Stimulated activated CD8-positive, alpha-beta memory T cell treated with anti-CD3 and anti-CD28 coated beads, Interleukin-12 subunit alpha, Interleukin-12 subunit beta, amount 100 ng/mL, for 4 hours (primary cell): ENCODE measurements at regions not wholly inside any gene's neighbourhood (a gene's known extent, or its start where the extent isn't known, plus 50 kb on each side); places are given as distances from the start of the nearest gene placed in this dataset.

Source experiments
- DNase-seq: peaks from one replicate; pipeline ENCODE4 v3.0.0-alpha.2; 2020; ENCODE audit warnings: low read depth

- no peak for DNase-seq
Observed at GRCh38 chr20:59376109-59376841, 75.9 kb downstream of the EDN3 start.

- DNase-seq: no peak
Observed at GRCh38 chr20:59376998-59377397, 76.6 kb downstream of the EDN3 start.

- DNase-seq: no peak
Observed at GRCh38 chr20:59377842-59378241, 77.4 kb downstream of the EDN3 start.

- DNase-seq: no peak
Observed at GRCh38 chr20:59378396-59378795, 78.0 kb downstream of the EDN3 start.

GRCh38 chr20:59378966-59379365 is 78.6 kb downstream of the EDN3 start:
- DNase-seq: no peak

GRCh38 chr20:59381689-59382088 is 81.3 kb downstream of the EDN3 start:
- DNase-seq: no peak

GRCh38 chr20:59382157-59382725 is 81.8 kb downstream of the EDN3 start:
- DNase-seq: no peak

- DNase-seq: no peak
Observed at GRCh38 chr20:59382907-59383306, 82.5 kb downstream of the EDN3 start.

- DNase-seq: no peak
Observed at GRCh38 chr20:59385038-59385437, 84.6 kb downstream of the EDN3 start.

GRCh38 chr20:59385480-59385879 is 85.1 kb downstream of the EDN3 start:
- DNase-seq: no peak

- no peak for DNase-seq
Observed at GRCh38 chr20:59386809-59387208, 86.4 kb downstream of the EDN3 start.

GRCh38 chr20:59387891-59388290 is 87.5 kb downstream of the EDN3 start:
- no peak for DNase-seq

- no peak for DNase-seq
Observed at GRCh38 chr20:59388402-59388801, 88.0 kb downstream of the EDN3 start.

GRCh38 chr20:59390437-59390836 is 90.0 kb downstream of the EDN3 start:
- DNase-seq: no peak

GRCh38 chr20:59391975-59392374 is 91.6 kb downstream of the EDN3 start:
- no peak for DNase-seq

- DNase-seq: no peak
Observed at GRCh38 chr20:59392736-59393135, 92.3 kb downstream of the EDN3 start.

GRCh38 chr20:59393142-59393541 is 92.7 kb downstream of the EDN3 start:
- DNase-seq: no peak

GRCh38 chr20:59395729-59396128 is 95.3 kb downstream of the EDN3 start:
- DNase-seq: no peak

GRCh38 chr20:59398537-59399205 is 98.3 kb downstream of the EDN3 start:
- no peak for DNase-seq

GRCh38 chr20:59399426-59400099 is 99.2 kb downstream of the EDN3 start:
- DNase-seq: no peak

- no peak for DNase-seq
Observed at GRCh38 chr20:59400708-59401107, 100.3 kb downstream of the EDN3 start.

GRCh38 chr20:59402681-59403080 is 102.3 kb downstream of the EDN3 start:
- DNase-seq: no peak
